ENCODE measurements at regions not wholly inside any gene's neighbourhood (a gene's known extent, or its start where the extent isn't known, plus 50 kb on each side); places are given as distances from the start of the nearest gene placed in this dataset.

GRCh38 chr3:31028766-31029165 is 134.3 kb upstream of the GADL1 start:
- no peaks in the 10 kb centered on the region for H3K27me3 ChIP-seq
- H3K4me1 ChIP-seq (ENCODE audit: insufficient read depth) = no peaks in the 10 kb centered on the region
- DNase-seq (ENCODE audit: low spot score) = no peak
- H4K20me1 ChIP-seq (ENCODE audit: insufficient read depth, poor library complexity, severe bottlenecking) = no peaks in the 10 kb centered on the region
- H3K9me3 ChIP-seq (ENCODE audit: low read depth) = peaks cover 6% of the 10 kb centered on the region
- H3K4me3 ChIP-seq = no peak overlapping the region
- 93% methylated on average over 1 of the region's 1 CpG for WGBS (ENCODE audit: low lambda C conversion rate, missing lambda C conversion rate)
- H3K27ac ChIP-seq = no peak overlapping the region
- TF ChIP-seq EZH2phosphoT487 (IDR thresholded peaks at IDR 0.05; ENCODE audit: low read depth, severe bottlenecking, unreplicated experiment) = no peak
- no peaks in the 10 kb centered on the region for H3K36me3 ChIP-seq (replicated peaks; ENCODE audit: insufficient read depth, low read depth)
- H3K4me2 ChIP-seq = no peak overlapping the region
- H2AFZ ChIP-seq = no peak overlapping the region
- no peaks in the 10 kb centered on the region for H3K9me2 ChIP-seq (replicated peaks; ENCODE audit: insufficient read depth)
- no peaks in the 10 kb centered on the region for H3K79me2 ChIP-seq

DNA sequence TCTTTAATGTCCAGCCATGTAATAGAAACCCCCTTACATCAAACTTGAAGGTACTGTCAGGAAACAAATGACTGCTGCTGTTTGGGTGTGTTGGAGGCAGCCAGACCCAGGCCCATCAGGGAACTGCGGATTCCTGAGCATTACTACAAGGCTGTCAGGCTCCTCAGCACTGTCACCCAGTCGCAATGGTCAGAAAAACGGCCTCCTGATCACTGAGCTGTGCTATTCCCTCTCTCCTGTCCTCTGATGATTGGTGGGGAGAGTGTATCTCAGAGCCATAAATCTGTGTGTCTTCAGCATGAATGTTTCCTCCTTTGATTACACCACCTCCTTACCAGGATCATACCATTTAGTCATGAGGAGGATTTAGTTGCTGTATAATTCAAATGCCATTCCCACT is 135.2 kb upstream of the GADL1 start:
- no peaks in the 10 kb centered on the region for H4K20me1 ChIP-seq (ENCODE audit: insufficient read depth, poor library complexity, severe bottlenecking)
- no peak overlapping the region for H3K4me2 ChIP-seq
- H3K4me1 ChIP-seq (ENCODE audit: insufficient read depth) = no peaks in the 10 kb centered on the region
- H3K27me3 ChIP-seq = no peaks in the 10 kb centered on the region
- H3K9me3 ChIP-seq (ENCODE audit: low read depth) = peaks cover 6% of the 10 kb centered on the region
- H3K36me3 ChIP-seq (replicated peaks; ENCODE audit: insufficient read depth, low read depth) = no peaks in the 10 kb centered on the region
- H3K27ac ChIP-seq = no peak overlapping the region
- no peak overlapping the region for H3K4me3 ChIP-seq
- H3K79me2 ChIP-seq = no peaks in the 10 kb centered on the region
- H2AFZ ChIP-seq = no peak overlapping the region
- no peak for DNase-seq (ENCODE audit: low spot score)
- TF ChIP-seq EZH2 (IDR thresholded peaks at IDR 0.05; ENCODE audit: borderline replicate concordance) (no peak), CTCF (IDR thresholded peaks at IDR 0.05; ENCODE audit: poor library complexity) (no peak), EZH2phosphoT487 (IDR thresholded peaks at IDR 0.05; ENCODE audit: low read depth, severe bottlenecking, unreplicated experiment) (no peak)
- H3K9me2 ChIP-seq (replicated peaks; ENCODE audit: insufficient read depth) = no peaks in the 10 kb centered on the region
- 71% methylated on average over 3 of the region's 3 CpGs for WGBS (ENCODE audit: low lambda C conversion rate, missing lambda C conversion rate)

DNA sequence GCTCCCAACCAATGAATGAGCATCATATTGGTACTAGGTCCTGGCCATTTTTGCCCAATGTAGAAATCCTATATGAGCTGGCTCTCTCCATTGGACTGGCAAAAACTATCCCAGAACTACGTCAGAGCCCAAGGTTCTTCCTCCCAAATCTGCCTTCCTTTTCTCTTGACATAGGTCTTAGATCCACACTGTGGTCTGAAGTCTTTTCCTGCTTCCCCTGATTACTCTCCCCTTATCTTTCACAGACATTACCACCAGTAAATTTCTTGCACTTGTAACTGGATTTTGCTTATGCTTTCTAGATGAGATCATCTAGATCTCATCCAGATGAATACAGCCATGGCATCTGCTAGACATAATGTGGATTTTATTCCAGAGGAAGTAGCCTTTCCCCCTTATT is 141.2 kb upstream of the GADL1 start:
- Histone ChIP-seq H3K27ac (no peak overlapping the region), H3K9me2 (replicated peaks; ENCODE audit: insufficient read depth) (no peaks in the 10 kb centered on the region), H3K4me2 (no peak overlapping the region), H3K9me3 (ENCODE audit: low read depth) (no peaks in the 10 kb centered on the region), H4K20me1 (ENCODE audit: insufficient read depth, poor library complexity, severe bottlenecking) (no peaks in the 10 kb centered on the region), H3K4me1 (ENCODE audit: insufficient read depth) (no peaks in the 10 kb centered on the region), H3K4me3 (no peak overlapping the region), H2AFZ (no peak overlapping the region), H3K79me2 (no peaks in the 10 kb centered on the region), H3K36me3 (replicated peaks; ENCODE audit: insufficient read depth, low read depth) (no peaks in the 10 kb centered on the region), H3K27me3 (no peaks in the 10 kb centered on the region)
- DNase-seq (ENCODE audit: low spot score) = no peak
- TF ChIP-seq EZH2 (IDR thresholded peaks at IDR 0.05; ENCODE audit: borderline replicate concordance) (no peak), CTCF (IDR thresholded peaks at IDR 0.05; ENCODE audit: poor library complexity) (no peak), EZH2phosphoT487 (IDR thresholded peaks at IDR 0.05; ENCODE audit: low read depth, severe bottlenecking, unreplicated experiment) (no peak)
- WGBS (ENCODE audit: low lambda C conversion rate, missing lambda C conversion rate) = 76% methylated on average over 1 of the region's 1 CpG

- Histone ChIP-seq H2AFZ (no peak overlapping the region), H3K9me3 (ENCODE audit: low read depth) (no peaks in the 10 kb centered on the region)
These were observed 143.8 kb upstream of the GADL1 start for GRCh38 chr3:31038086-31038739.

More at GRCh38 chr3:31038086-31038739, 143.8 kb upstream of the GADL1 start:
- no peaks in the 10 kb centered on the region for H3K36me3 ChIP-seq (replicated peaks; ENCODE audit: insufficient read depth, low read depth)
- H3K4me1 ChIP-seq (ENCODE audit: insufficient read depth) = no peaks in the 10 kb centered on the region
- TF ChIP-seq CTCF (IDR thresholded peaks at IDR 0.05; ENCODE audit: poor library complexity) (no peak), EZH2 (IDR thresholded peaks at IDR 0.05; ENCODE audit: borderline replicate concordance) (no peak), EZH2phosphoT487 (IDR thresholded peaks at IDR 0.05; ENCODE audit: low read depth, severe bottlenecking, unreplicated experiment) (no peak)
- 93% methylated on average over 3 of the region's 3 CpGs for WGBS (ENCODE audit: low lambda C conversion rate, missing lambda C conversion rate)
- no peak for DNase-seq (ENCODE audit: low spot score)
- no peak overlapping the region for H3K27ac ChIP-seq
- no peaks in the 10 kb centered on the region for H3K9me2 ChIP-seq (replicated peaks; ENCODE audit: insufficient read depth)
- no peaks in the 10 kb centered on the region for H3K27me3 ChIP-seq
- no peaks in the 10 kb centered on the region for H3K79me2 ChIP-seq
- no peak overlapping the region for H3K4me3 ChIP-seq
- H4K20me1 ChIP-seq (ENCODE audit: insufficient read depth, poor library complexity, severe bottlenecking) = no peaks in the 10 kb centered on the region
- no peak overlapping the region for H3K4me2 ChIP-seq
